ENCODE measurements at regions not wholly inside any gene's neighbourhood (a gene's known extent, or its start where the extent isn't known, plus 50 kb on each side); places are given as distances from the start of the nearest gene placed in this dataset.
"Not testable (repeated sequence)": the region's sequence is repeated elsewhere in the genome, so short reads cannot be mapped to it uniquely, and the experiment has no call there.

- no peak for DNase-seq (ENCODE audit: low read depth in 2 of 3, low spot score in 1 of 3)
These were observed 395.0 kb upstream of the CRIM1 start for GRCh38 chr2:35960596-35960995.

GRCh38 chr2:35957053-35957452 lies 398.5 kb upstream of the CRIM1 start:
- DNase-seq (ENCODE audit: low read depth in 2 of 3, low spot score in 1 of 3), result not testable (repeated sequence)

GRCh38 chr2:35946478-35946877 lies 409.1 kb upstream of the CRIM1 start:
- no peak for DNase-seq (ENCODE audit: low read depth in 2 of 3, low spot score in 1 of 3)

GRCh38 chr2:35938838-35939237 lies 416.7 kb upstream of the CRIM1 start:
- no peak for DNase-seq (ENCODE audit: low read depth in 2 of 3, low spot score in 1 of 3)

GRCh38 chr2:35933031-35933430 lies 422.5 kb upstream of the CRIM1 start:
- DNase-seq (ENCODE audit: low read depth in 2 of 3, low spot score in 1 of 3), result no peak

- DNase-seq (ENCODE audit: low read depth in 2 of 3, low spot score in 1 of 3), result no peak
These were observed 423.2 kb upstream of the CRIM1 start for GRCh38 chr2:35932276-35932963.

GRCh38 chr2:35931626-35932025 lies 424.0 kb upstream of the CRIM1 start:
- no peak for DNase-seq (ENCODE audit: low read depth in 2 of 3, low spot score in 1 of 3)

- no peak for DNase-seq (ENCODE audit: low read depth in 2 of 3, low spot score in 1 of 3)
These were observed 424.5 kb upstream of the CRIM1 start for GRCh38 chr2:35931115-35931514.

GRCh38 chr2:35929551-35929950 lies 426.0 kb upstream of the CRIM1 start:
- no peak for DNase-seq (ENCODE audit: low read depth in 2 of 3, low spot score in 1 of 3)

- no peak for DNase-seq (ENCODE audit: low read depth in 2 of 3, low spot score in 1 of 3)
These were observed 435.5 kb upstream of the CRIM1 start for GRCh38 chr2:35920061-35920460.

- DNase-seq (ENCODE audit: low read depth in 2 of 3, low spot score in 1 of 3), result no peak
These were observed 440.3 kb upstream of the CRIM1 start for GRCh38 chr2:35915261-35915660.

- no peak for DNase-seq (ENCODE audit: low read depth in 2 of 3, low spot score in 1 of 3)
These were observed 463.6 kb upstream of the CRIM1 start for GRCh38 chr2:35891936-35892335.

- DNase-seq (ENCODE audit: low read depth in 2 of 3, low spot score in 1 of 3), result no peak
These were observed 464.1 kb upstream of the CRIM1 start for GRCh38 chr2:35891528-35891927.

GRCh38 chr2:35887146-35887545 lies 468.4 kb upstream of the CRIM1 start:
- DNase-seq (ENCODE audit: low read depth in 2 of 3, low spot score in 1 of 3), result no peak

- no peak for DNase-seq (ENCODE audit: low read depth in 2 of 3, low spot score in 1 of 3)
These were observed 481.7 kb upstream of the CRIM1 start for GRCh38 chr2:35873921-35874320.

- DNase-seq (ENCODE audit: low read depth in 2 of 3, low spot score in 1 of 3), result no peak
These were observed 483.9 kb upstream of the CRIM1 start for GRCh38 chr2:35871672-35872071.

GRCh38 chr2:35870713-35871112 lies 484.9 kb upstream of the CRIM1 start:
- no peak for DNase-seq (ENCODE audit: low read depth in 2 of 3, low spot score in 1 of 3)

- DNase-seq (ENCODE audit: low read depth in 2 of 3, low spot score in 1 of 3), result no peak
These were observed 491.4 kb upstream of the CRIM1 start for GRCh38 chr2:35864141-35864540.

GRCh38 chr2:35858216-35858615 lies 497.4 kb upstream of the CRIM1 start:
- no peak for DNase-seq (ENCODE audit: low read depth in 2 of 3, low spot score in 1 of 3)

GRCh38 chr2:35857498-35857897 lies 498.1 kb upstream of the CRIM1 start:
- DNase-seq (ENCODE audit: low read depth in 2 of 3, low spot score in 1 of 3), result no peak

GRCh38 chr2:35831385-35831784 lies 524.2 kb upstream of the CRIM1 start:
- DNase-seq (ENCODE audit: low read depth in 2 of 3, low spot score in 1 of 3), result no peak

GRCh38 chr2:35830833-35831232 lies 524.7 kb upstream of the CRIM1 start:
- DNase-seq (ENCODE audit: low read depth in 2 of 3, low spot score in 1 of 3), result no peak

GRCh38 chr2:35827086-35827485 lies 528.5 kb upstream of the CRIM1 start:
- DNase-seq (ENCODE audit: low read depth in 2 of 3, low spot score in 1 of 3), result no peak

GRCh38 chr2:35822716-35823115 lies 532.9 kb upstream of the CRIM1 start:
- no peak for DNase-seq (ENCODE audit: low read depth in 2 of 3, low spot score in 1 of 3)

All from stimulated activated CD4-positive, alpha-beta T cell treated with anti-CD3 and anti-CD28 coated beads, Interleukin-12 subunit alpha, Interleukin-12 subunit beta, amount 100 ng/mL, for 48 hours (primary cell).